ENCODE measurements at regions not wholly inside any gene's neighbourhood (a gene's known extent, or its start where the extent isn't known, plus 50 kb on each side); places are given as distances from the start of the nearest gene placed in this dataset.

- TF ChIP-seq POLR2A (IDR thresholded peaks at IDR 0.05; ENCODE audit: low read depth, low read length) (no peak), POLR2AphosphoS5 (IDR thresholded peaks at IDR 0.05; ENCODE audit: low read depth, low read length) (no peak), TAF1 (IDR thresholded peaks at IDR 0.05; ENCODE audit: borderline replicate concordance, low read depth, low read length) (no peak)
Observed at GRCh38 chr2:37552339-37552738, 119.1 kb downstream of the CDC42EP3 start.
